Keratinocyte (primary cell): ENCODE measurements at regions not wholly inside any gene's neighbourhood (a gene's known extent, or its start where the extent isn't known, plus 50 kb on each side); places are given as distances from the start of the nearest gene placed in this dataset.

Experiments used
- DNase-seq: peaks from one replicate; pipeline ENCODE4 v3.0.0-alpha.2; 2011; ENCODE audit warnings: low read depth, missing footprints, low spot score
- FAIRE-seq: peaks from 2 replicates; lab custom pipeline; 2011; peaks lifted over from hg19 to GRCh38; lab: Jason Lieb, UNC
- H2AFZ ChIP-seq: 2 replicates; pipeline ENCODE4 v1.6.0; 2012; ENCODE audit warnings: low read length, control low read depth, inconsistent platforms; ENCODE audit not compliant: control insufficient read depth
- H3K27ac ChIP-seq: 2 replicates; pipeline ENCODE4 v1.5.1; 2011; ENCODE audit warnings: low read length; ENCODE audit not compliant: control insufficient read depth, insufficient read depth
- H3K27me3 ChIP-seq: 3 replicates; pipeline ENCODE4 v1.6.0; 2011; ENCODE audit warnings: low read length; ENCODE audit not compliant: control insufficient read depth, insufficient read depth; ENCODE audit errors: extremely low read depth
- H3K36me3 ChIP-seq, 2 experiments: 2 replicates in 1 of 2; 3 replicates in 1 of 2; pipeline ENCODE4 v1.5.1; 2011; ENCODE audit warnings: low read length in 2 of 2, mild to moderate bottlenecking in 1 of 2; ENCODE audit not compliant: control insufficient read depth in 2 of 2, insufficient read depth in 2 of 2; ENCODE audit errors: extremely low read depth in 1 of 2
- H3K4me1 ChIP-seq: 3 replicates; pipeline ENCODE4 v1.5.1; 2011; ENCODE audit warnings: low read length; ENCODE audit not compliant: control insufficient read depth, insufficient read depth; ENCODE audit errors: extremely low read depth
- H3K4me2 ChIP-seq: 3 replicates; pipeline ENCODE4 v1.6.0; 2011; ENCODE audit warnings: low read depth, low read length; ENCODE audit not compliant: control insufficient read depth, insufficient read depth; ENCODE audit errors: extremely low read depth
- H3K4me3 ChIP-seq, 3 experiments: fragments of 200-600 bp in 1 of 3; sonication (generic) in 1 of 3; 2 replicates in 2 of 3; 3 replicates in 1 of 3; pipeline ENCODE4 v1.5.1; 2011 to 2016; ENCODE audit warnings: low read length in 3 of 3, mild to moderate bottlenecking in 3 of 3, control low read depth in 2 of 3, inconsistent platforms in 1 of 3, low read depth in 1 of 3, mixed read lengths in 1 of 3, mixed run types in 1 of 3, moderate library complexity in 1 of 3; ENCODE audit not compliant: control insufficient read depth in 2 of 3, insufficient read depth in 2 of 3; ENCODE audit errors: extremely low read depth in 1 of 3
- H3K79me2 ChIP-seq: 2 replicates; pipeline ENCODE4 v1.6.0; 2012; ENCODE audit warnings: low read length; ENCODE audit not compliant: control insufficient read depth, insufficient read depth
- H3K9ac ChIP-seq: 3 replicates; pipeline ENCODE4 v1.6.0; 2011; ENCODE audit warnings: low read length; ENCODE audit not compliant: control insufficient read depth, insufficient read depth; ENCODE audit errors: extremely low read depth
- H3K9me1 ChIP-seq: 3 replicates; pipeline ENCODE4 v1.6.0; 2011; ENCODE audit warnings: low read length; ENCODE audit not compliant: control insufficient read depth, insufficient read depth; ENCODE audit errors: extremely low read depth
- H3K9me3 ChIP-seq: 2 replicates; pipeline ENCODE4 v1.5.1; 2012; ENCODE audit warnings: low read depth, low read length; ENCODE audit not compliant: control insufficient read depth
- H4K20me1 ChIP-seq: 3 replicates; pipeline ENCODE4 v1.6.0; 2011; ENCODE audit warnings: low read length; ENCODE audit not compliant: control insufficient read depth, insufficient read depth; ENCODE audit errors: extremely low read depth
- CTCF ChIP-seq, 3 experiments: IDR thresholded peaks in 1 of 3; conservative IDR thresholded peaks in 1 of 3; optimal IDR thresholded peaks in 1 of 3; 2 replicates in 2 of 3; 3 replicates in 1 of 3; pipeline versions ENCODE3 to v1.5.1; 2011; ENCODE audit warnings: low read length in 3 of 3, mild to moderate bottlenecking in 3 of 3, moderate library complexity in 2 of 3, control low read depth in 1 of 3, inconsistent platforms in 1 of 3; ENCODE audit not compliant: insufficient read depth in 2 of 3; ENCODE audit errors: extremely low read depth in 1 of 3
- EZH2 ChIP-seq: IDR thresholded peaks from one replicate; pipeline ENCODE4 v1.6.1; 2012; ENCODE audit warnings: inconsistent platforms, mild to moderate bottlenecking, low read length, moderate library complexity
- dilution Hi-C: fragments of 300-500 bp; cut with MboI; formaldehyde crosslinking; loops from one replicate; pipeline ENCODE4 v1.7.0; 2020; ENCODE audit warnings: low sequenced_read_pairs; ENCODE audit not compliant: extremely low pct_ligation_motif_present

DNA sequence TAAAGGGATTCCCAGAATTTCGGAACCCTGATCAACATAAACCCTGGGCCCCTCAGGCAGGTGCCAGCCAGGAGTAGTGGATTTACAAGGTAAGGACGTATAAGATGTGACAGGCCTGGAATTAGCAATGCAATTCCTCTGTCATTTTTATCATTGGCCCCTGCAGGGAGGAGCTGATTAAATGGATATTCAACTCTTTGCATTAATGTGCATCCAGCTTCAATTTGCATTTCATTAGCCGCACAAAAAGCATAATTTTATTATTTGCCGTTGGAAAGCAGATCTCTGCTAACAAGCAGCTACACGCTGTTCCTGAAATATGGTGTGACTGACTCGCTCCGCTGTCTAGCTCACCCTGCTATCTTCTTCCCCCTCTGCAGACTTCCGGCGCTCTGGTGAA is 195.8 kb downstream of the RPS24 start:
- Histone ChIP-seq H3K9ac (no peak overlapping the region), H3K27ac (no peak overlapping the region), H2AFZ (no peak overlapping the region), H3K27me3 (peaks cover 7% of the 10 kb centered on the region), H3K4me1 (no peaks in the 10 kb centered on the region), H3K9me3 (no peaks in the 10 kb centered on the region), H3K36me3 (no peaks in the 10 kb centered on the region), H3K4me2 (no peak overlapping the region), H4K20me1 (no peaks in the 10 kb centered on the region), H3K4me3 (no peak overlapping the region), H3K79me2 (no peaks in the 10 kb centered on the region), H3K9me1 (no peaks in the 10 kb centered on the region)
- FAIRE-seq (no peak), DNase-seq (no peak)
- TF ChIP-seq CTCF (optimal IDR thresholded peaks at IDR 0.05 in 1 of 3, IDR thresholded peaks at IDR 0.05 in 1 of 3, conservative IDR thresholded peaks at IDR 0.05 in 1 of 3; ENCODE audit: extremely low read depth in 1 of 3, insufficient read depth in 2 of 3, low read length in 3 of 3): no peak
- dilution Hi-C loops: no loop called here

GRCh38 chr10:78229950-78230675 is 196.4 kb downstream of the RPS24 start:
- Histone ChIP-seq H3K27ac (no peak overlapping the region), H3K9ac (no peak overlapping the region), H3K4me3 (no peak overlapping the region), H3K9me1 (no peaks in the 10 kb centered on the region), H3K4me2 (no peak overlapping the region), H3K27me3 (peaks cover 7% of the 10 kb centered on the region), H3K36me3 (no peaks in the 10 kb centered on the region), H3K79me2 (no peaks in the 10 kb centered on the region), H2AFZ (no peak overlapping the region), H4K20me1 (no peaks in the 10 kb centered on the region), H3K4me1 (no peaks in the 10 kb centered on the region), H3K9me3 (no peaks in the 10 kb centered on the region)
- FAIRE-seq (no peak), DNase-seq (no peak)
- dilution Hi-C loops: no loop called here
- TF ChIP-seq EZH2 (no peak), CTCF (optimal IDR thresholded peaks at IDR 0.05 in 1 of 3, IDR thresholded peaks at IDR 0.05 in 1 of 3, conservative IDR thresholded peaks at IDR 0.05 in 1 of 3; ENCODE audit: extremely low read depth in 1 of 3, insufficient read depth in 2 of 3, low read length in 3 of 3) (no peak)
